NCI-H82 treated with DMSO at 0.1 percent for 48 hours (cell line): ENCODE measurements at regions not wholly inside any gene's neighbourhood (a gene's known extent, or its start where the extent isn't known, plus 50 kb on each side); places are given as distances from the start of the nearest gene placed in this dataset.

ENCODE experiments used
- DNase-seq: peaks from one replicate; lab custom pipeline; 2025; ENCODE audit not compliant: unreplicated experiment; lab: John Stamatoyannopoulos, UW

GRCh38 chr10:53025172-53025711 lies 252.7 kb upstream of the MBL2 start:
- DNase-seq, result no peak

GRCh38 chr10:53023411-53023810 lies 250.8 kb upstream of the MBL2 start:
- DNase-seq, result no peak

- no peak for DNase-seq
These were observed 250.1 kb upstream of the MBL2 start for GRCh38 chr10:53022611-53023088.

- no peak for DNase-seq
These were observed 240.7 kb upstream of the MBL2 start for GRCh38 chr10:53013201-53013810.

GRCh38 chr10:53009961-53010907 lies 237.7 kb upstream of the MBL2 start:
- DNase-seq, result no peak

- no peak for DNase-seq
These were observed 234.9 kb upstream of the MBL2 start for GRCh38 chr10:53007527-53007842.

- no peak for DNase-seq
These were observed 234.3 kb upstream of the MBL2 start for GRCh38 chr10:53006663-53007526.

- no peak for DNase-seq
These were observed 233.2 kb upstream of the MBL2 start for GRCh38 chr10:53005612-53006345.

- no peak for DNase-seq
These were observed 230.5 kb upstream of the MBL2 start for GRCh38 chr10:53003094-53003493.

GRCh38 chr10:52999681-53000080 lies 227.1 kb upstream of the MBL2 start:
- DNase-seq, result no peak

GRCh38 chr10:52999258-52999657 lies 226.7 kb upstream of the MBL2 start:
- no peak for DNase-seq

GRCh38 chr10:52997007-52997406 lies 224.4 kb upstream of the MBL2 start:
- no peak for DNase-seq

- DNase-seq, result no peak
These were observed 221.8 kb upstream of the MBL2 start for GRCh38 chr10:52994370-52994769.

GRCh38 chr10:52993109-52993508 lies 220.5 kb upstream of the MBL2 start:
- DNase-seq, result no peak

- DNase-seq, result no peak
These were observed 220.0 kb upstream of the MBL2 start for GRCh38 chr10:52992567-52992966.

- DNase-seq, result no peak
These were observed 216.3 kb upstream of the MBL2 start for GRCh38 chr10:52988923-52989322.

GRCh38 chr10:52986125-52986524 lies 213.5 kb upstream of the MBL2 start:
- no peak for DNase-seq

- DNase-seq, result no peak
These were observed 211.6 kb upstream of the MBL2 start for GRCh38 chr10:52984169-52984568.

GRCh38 chr10:52979295-52979990 lies 206.9 kb upstream of the MBL2 start:
- DNase-seq, result no peak

- no peak for DNase-seq
These were observed 205.0 kb upstream of the MBL2 start for GRCh38 chr10:52977581-52977980.
